ENCODE measurements at regions not wholly inside any gene's neighbourhood (a gene's known extent, or its start where the extent isn't known, plus 50 kb on each side); places are given as distances from the start of the nearest gene placed in this dataset.

DNA sequence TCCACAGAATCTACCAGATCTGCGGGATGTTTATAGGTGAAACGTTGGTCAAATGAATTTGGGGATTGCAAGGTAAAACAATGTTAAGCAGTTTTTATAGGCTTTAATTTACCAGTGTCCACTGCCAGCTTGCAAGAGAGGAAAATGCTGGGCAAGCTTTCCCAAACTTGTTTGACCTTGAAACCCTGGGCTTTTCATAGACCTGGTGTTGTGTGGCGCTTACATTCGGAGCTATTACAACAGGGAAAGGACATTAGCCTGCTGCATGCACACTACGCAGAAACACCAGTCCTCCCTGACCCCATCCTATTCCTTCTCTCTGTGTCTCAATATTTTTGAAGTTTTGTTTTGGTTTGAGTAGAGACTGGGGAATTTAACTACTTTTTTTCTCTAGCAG lies 59.6 kb upstream of the AGPS start:
- TF ChIP-seq, protein P1, sequence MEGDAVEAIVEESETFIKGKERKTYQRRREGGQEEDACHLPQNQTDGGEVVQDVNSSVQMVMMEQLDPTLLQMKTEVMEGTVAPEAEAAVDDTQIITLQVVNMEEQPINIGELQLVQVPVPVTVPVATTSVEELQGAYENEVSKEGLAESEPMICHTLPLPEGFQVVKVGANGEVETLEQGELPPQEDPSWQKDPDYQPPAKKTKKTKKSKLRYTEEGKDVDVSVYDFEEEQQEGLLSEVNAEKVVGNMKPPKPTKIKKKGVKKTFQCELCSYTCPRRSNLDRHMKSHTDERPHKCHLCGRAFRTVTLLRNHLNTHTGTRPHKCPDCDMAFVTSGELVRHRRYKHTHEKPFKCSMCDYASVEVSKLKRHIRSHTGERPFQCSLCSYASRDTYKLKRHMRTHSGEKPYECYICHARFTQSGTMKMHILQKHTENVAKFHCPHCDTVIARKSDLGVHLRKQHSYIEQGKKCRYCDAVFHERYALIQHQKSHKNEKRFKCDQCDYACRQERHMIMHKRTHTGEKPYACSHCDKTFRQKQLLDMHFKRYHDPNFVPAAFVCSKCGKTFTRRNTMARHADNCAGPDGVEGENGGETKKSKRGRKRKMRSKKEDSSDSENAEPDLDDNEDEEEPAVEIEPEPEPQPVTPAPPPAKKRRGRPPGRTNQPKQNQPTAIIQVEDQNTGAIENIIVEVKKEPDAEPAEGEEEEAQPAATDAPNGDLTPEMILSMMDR (IDR thresholded peaks at IDR 0.05), result no peak
- no peak for TF ChIP-seq ZFX (IDR thresholded peaks at IDR 0.05; ENCODE audit: borderline replicate concordance)

Measured in 22Rv1 (cell line).